Heart left ventricle (tissue), 16 donors: ENCODE measurements at regions not wholly inside any gene's neighbourhood (a gene's known extent, or its start where the extent isn't known, plus 50 kb on each side); places are given as distances from the start of the nearest gene placed in this dataset.

Experiments
- ATAC-seq, 4 donors: fragments of 200-7000 bp; cut with Tn5 transposase; one replicate each; pipeline ENCODE4 v1.9.1; 2020 to 2022; ENCODE audit warnings: moderate library complexity in 4 of 4, mild to moderate bottlenecking in 3 of 4, moderate number of reproducible peaks in 1 of 4
- DNase-seq, 5 donors: peaks; one replicate each; pipeline ENCODE4 v3.0.0-alpha.2; 2020
- H3K27ac ChIP-seq, 12 donors: fragments of 200-600 bp; sonication (generic) in 4 of 12; one replicate each; pipeline versions ENCODE4 v1.5.0 to v1.8.0; 2016 to 2022; ENCODE audit warnings: mild to moderate bottlenecking in 2 of 12
- H3K27me3 ChIP-seq, 9 donors: fragments of 200-600 bp; sonication (generic) in 2 of 9; one replicate each; pipeline versions ENCODE4 v1.5.1 to v1.8.0; 2016 to 2022; ENCODE audit warnings: mild to moderate bottlenecking in 3 of 9
- H3K36me3 ChIP-seq, 9 donors: fragments of 200-600 bp; sonication (generic) in 2 of 9; one replicate each; pipeline versions ENCODE4 v1.5.0 to v1.8.0; 2018 to 2022; ENCODE audit warnings: mild to moderate bottlenecking in 2 of 9
- H3K4me1 ChIP-seq, 12 donors: fragments of 200-600 bp; sonication (generic) in 4 of 12; one replicate each; pipeline versions ENCODE4 v1.5.0 to v1.8.0; 2016 to 2022; ENCODE audit warnings: mild to moderate bottlenecking in 3 of 12
- H3K4me3 ChIP-seq, 12 donors: fragments of 200-600 bp; sonication (generic) in 4 of 12; one replicate each; pipeline versions ENCODE4 v1.5.0 to v1.8.0; 2017 to 2022; ENCODE audit warnings: mild to moderate bottlenecking in 9 of 12, moderate library complexity in 4 of 12
- H3K9me3 ChIP-seq, 12 donors: fragments of 200-600 bp; sonication (generic) in 4 of 12; one replicate each; pipeline versions ENCODE4 v1.5.0 to v1.8.0; 2016 to 2022; ENCODE audit warnings: mild to moderate bottlenecking in 1 of 12
- CTCF ChIP-seq, 12 donors: fragments of 200-600 bp; sonication (generic) in 4 of 12; IDR thresholded peaks; one replicate each; pipeline versions ENCODE4 v1.5.0 to v1.8.0; 2018 to 2022; ENCODE audit warnings: antibody characterized with exemption in 12 of 12, mild to moderate bottlenecking in 5 of 12
- POLR2A ChIP-seq, 2 donors: fragments of 450-650 bp; IDR thresholded peaks; one replicate each; pipeline ENCODE4 v1.6.1; 2017; ENCODE audit warnings: antibody characterized with exemption in 2 of 2, mild to moderate bottlenecking in 2 of 2, moderate library complexity in 2 of 2
- WGBS, 4 donors: extraction: QIAGEN DNeasy Blood & Tissue Kit in 2 of 4; methylation state at CpG; one replicate each; pipeline versions ENCODE4 v1.1.5 to v1.1.7; 2013 to 2018; 5-methylcytosine and 5-hydroxymethylcytosine counted together
- intact Hi-C, 10 donors: fragments of 100-400 bp; cut with DNase I; formaldehyde crosslinking; loops; one replicate each; pipeline versions ENCODE4 v1.11.1 to v1.14.2; 2022
- donor health status: ischemic (EF 13 %, LVEDD 7.1; RV severe dilation, severe dysfunction).
- donor health status: healthy with polysubstance abuse.
- donor health status: DM: no; HTN: yes; CAD: no.
- donor health status: DM: no; HTN: no; CAD: no.
- donor health status: ischemic (EF 25% LVEDD 6.9; RV normal size, moderate dysfunction).
- donor health status: ischemic (EF 25% LVEDD 5.7; RV mildly dilated, moderate dysfunction).
- donor health status: healthy.
- donor health status: DM: yes; HTN: yes; CAD: no.
- donor health status: ischemic (EF 35%, LVEDD 5.7; RV mildly dilated, moderate dysfunction).
- donor health status: nonischemic (EF 11% LVEDD 7.7; RV severe dilation, severe dysfunction).
- donor health status: DM: yes; HTN: yes; CAD: no.
- donor health status: PGD.
- donor health status: ischemic (EF 29% LVEDD 5.4; RV normal size, mild dysfunction).
- donor health status: nonischemic (EF 23%, LVEDD 6.1; RV moderate dilation, normal function).

- intact Hi-C loops = no loop called here
- Histone ChIP-seq H3K27ac (no peak overlapping the region), H3K36me3 (no peaks in the 10 kb centered on the region), H3K4me1 (no peaks in the 10 kb centered on the region), H3K27me3 (peaks cover 0 to 11% (median 0%) of the 10 kb centered on the region in 9 donors), H3K4me3 (no peak overlapping the region), H3K9me3 (no peaks in the 10 kb centered on the region)
- ATAC-seq = no peak
- no peak for TF ChIP-seq CTCF (IDR thresholded peaks at IDR 0.05)
- no peak for TF ChIP-seq POLR2A (IDR thresholded peaks at IDR 0.05)
- no peak for DNase-seq
- 66 to 91% (median 86%) methylated on average over 8 of the region's 8 CpGs for WGBS, 4 donors
These were observed 98.6 kb upstream of the ATXN3L start for GRCh38 chrX:13418126-13419097.

DNA sequence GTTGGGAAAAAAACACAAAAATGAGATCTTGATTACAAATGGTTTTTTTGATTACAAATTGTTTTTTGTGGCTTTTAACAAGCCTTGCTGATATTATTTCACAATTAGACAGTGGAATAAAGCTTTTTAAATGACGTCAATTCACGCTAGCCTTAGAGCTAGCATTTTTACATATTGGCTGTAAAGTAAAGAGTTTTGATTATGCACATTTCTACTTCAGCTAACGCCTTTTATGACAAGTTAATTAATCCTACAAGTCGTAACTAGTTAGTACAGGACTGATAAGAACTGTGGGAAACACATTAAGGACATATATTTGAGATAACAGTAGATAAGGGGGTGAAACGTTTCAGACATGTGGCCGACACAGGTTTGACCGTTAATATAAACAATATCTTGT, 95.7 kb upstream of the ATXN3L start:
- DNase-seq (no peak), ATAC-seq (no peak)
- TF ChIP-seq CTCF (IDR thresholded peaks at IDR 0.05) = no peak
- TF ChIP-seq POLR2A (IDR thresholded peaks at IDR 0.05) = no peak
- Histone ChIP-seq H3K9me3 (no peaks in the 10 kb centered on the region), H3K27me3 (peaks cover 0 to 3% (median 0%) of the 10 kb centered on the region in 9 donors), H3K4me1 (no peaks in the 10 kb centered on the region), H3K36me3 (no peaks in the 10 kb centered on the region), H3K27ac (no peak overlapping the region), H3K4me3 (no peak overlapping the region)
- intact Hi-C loops = no loop called here
- WGBS, 4 donors = 67 to 77% (median 73%) methylated on average over 7 of the region's 7 CpGs

- ATAC-seq = no peak
- Histone ChIP-seq H3K9me3 (no peaks in the 10 kb centered on the region), H3K27me3 (peaks cover 0 to 8% (median 0%) of the 10 kb centered on the region in 9 donors), H3K4me1 (no peaks in the 10 kb centered on the region), H3K36me3 (no peaks in the 10 kb centered on the region), H3K27ac (no peak overlapping the region), H3K4me3 (no peak overlapping the region)
- 71 to 94% (median 82%) methylated on average over 8 of the region's 8 CpGs for WGBS, 4 donors
- TF ChIP-seq POLR2A (IDR thresholded peaks at IDR 0.05) (no peak), CTCF (IDR thresholded peaks at IDR 0.05) (no peak)
- intact Hi-C loops = no loop called here
- DNase-seq = no peak
These were observed 94.3 kb upstream of the ATXN3L start for GRCh38 chrX:13414006-13414647.

GRCh38 chrX:13412208-13412600, 92.4 kb upstream of the ATXN3L start:
- DNase-seq (no peak), ATAC-seq (no peak)
- peaks cover 0 to 8% (median 0%) of the 10 kb centered on the region in 9 donors for H3K27me3 ChIP-seq
- 52 to 74% (median 62%) methylated on average over 8 of the region's 8 CpGs for WGBS, 4 donors
- peaks cover 0 to 12% (median 0%) of the 10 kb centered on the region in 12 donors for H3K9me3 ChIP-seq
- no peak overlapping the region for H3K4me3 ChIP-seq
- intact Hi-C loops = no loop called here
- H3K4me1 ChIP-seq = no peaks in the 10 kb centered on the region
- TF ChIP-seq POLR2A (IDR thresholded peaks at IDR 0.05) (no peak), CTCF (IDR thresholded peaks at IDR 0.05) (no peak)
- no peaks in the 10 kb centered on the region for H3K36me3 ChIP-seq
- H3K27ac ChIP-seq = no peak overlapping the region
